ENCODE measurements at regions not wholly inside any gene's neighbourhood (a gene's known extent, or its start where the extent isn't known, plus 50 kb on each side); places are given as distances from the start of the nearest gene placed in this dataset.

GRCh38 chr3:145159640-145160039 is 1001.3 kb downstream of the PLOD2 start:
- no peak overlapping the region for H3K27ac ChIP-seq (ENCODE audit: low read depth in 1 of 2, low read length in 2 of 2)
- no peaks in the 10 kb centered on the region for H3K36me3 ChIP-seq (ENCODE audit: control insufficient read depth in 4 of 4, insufficient read depth in 3 of 4, low read depth in 1 of 4, low read length in 3 of 4)
- H3K9ac ChIP-seq (ENCODE audit: low read depth in 1 of 2, low read length in 2 of 2): no peak overlapping the region
- TF ChIP-seq GABPA (IDR thresholded peaks at IDR 0.05 in 1 of 2, conservative IDR thresholded peaks at IDR 0.05 in 1 of 2) (no peak), JUND (IDR thresholded peaks at IDR 0.05) (no peak), CTCF (IDR thresholded peaks at IDR 0.05; ENCODE audit: low read depth, low read length, missing input control) (no peak), FOXA2 (IDR thresholded peaks at IDR 0.05) (no peak), HNF4G (IDR thresholded peaks at IDR 0.05) (no peak), ZBTB33 (IDR thresholded peaks at IDR 0.05) (no peak), HNF4A (conservative IDR thresholded peaks at IDR 0.05) (no peak), EGR1 (IDR thresholded peaks at IDR 0.05; ENCODE audit: low read depth in 2 of 2) (no peak), RXRA (IDR thresholded peaks at IDR 0.05) (no peak), TAF1 (conservative IDR thresholded peaks at IDR 0.05) (no peak), YY1 (IDR thresholded peaks at IDR 0.05) (no peak), RAD21 (IDR thresholded peaks at IDR 0.05) (no peak), FOXA1 (IDR thresholded peaks at IDR 0.05) (no peak), MAX (IDR thresholded peaks at IDR 0.05) (no peak), REST (IDR thresholded peaks at IDR 0.05) (no peak), NR2F2 (IDR thresholded peaks at IDR 0.05) (no peak), ATF3 (IDR thresholded peaks at IDR 0.05) (no peak), SP1 (IDR thresholded peaks at IDR 0.05) (no peak)
- DNase-seq (ENCODE audit: low spot score): no peak
- H3K9me3 ChIP-seq (ENCODE audit: control insufficient read depth in 4 of 4, low read length in 3 of 4): no peaks in the 10 kb centered on the region
- H3K4me3 ChIP-seq (ENCODE audit: low read depth in 1 of 3, low read length in 3 of 3): no peak overlapping the region
- H3K27me3 ChIP-seq (ENCODE audit: control insufficient read depth in 4 of 4, insufficient read depth in 4 of 4, low read length in 3 of 4): no peaks in the 10 kb centered on the region
- no peaks in the 10 kb centered on the region for H3K4me1 ChIP-seq (ENCODE audit: control insufficient read depth in 4 of 4, insufficient read depth in 4 of 4, low read length in 3 of 4)

GRCh38 chr3:145170121-145170520 is 990.9 kb downstream of the PLOD2 start:
- H3K9me3 ChIP-seq (ENCODE audit: control insufficient read depth in 4 of 4, low read length in 3 of 4): no peaks in the 10 kb centered on the region
- no peaks in the 10 kb centered on the region for H3K36me3 ChIP-seq (ENCODE audit: control insufficient read depth in 4 of 4, insufficient read depth in 3 of 4, low read depth in 1 of 4, low read length in 3 of 4)
- TF ChIP-seq FOXA1 (IDR thresholded peaks at IDR 0.05) (no peak), RXRA (IDR thresholded peaks at IDR 0.05) (no peak), FOXA2 (IDR thresholded peaks at IDR 0.05) (no peak), ZBTB33 (IDR thresholded peaks at IDR 0.05) (no peak), HNF4G (IDR thresholded peaks at IDR 0.05) (no peak), REST (IDR thresholded peaks at IDR 0.05) (no peak), TAF1 (conservative IDR thresholded peaks at IDR 0.05) (no peak)
- H3K9ac ChIP-seq (ENCODE audit: low read depth in 1 of 2, low read length in 2 of 2): no peak overlapping the region
- H3K27me3 ChIP-seq (ENCODE audit: control insufficient read depth in 4 of 4, insufficient read depth in 4 of 4, low read length in 3 of 4): no peaks in the 10 kb centered on the region
- no peak for DNase-seq (ENCODE audit: low spot score)
- no peaks in the 10 kb centered on the region for H3K4me1 ChIP-seq (ENCODE audit: control insufficient read depth in 4 of 4, insufficient read depth in 4 of 4, low read length in 3 of 4)
- H3K4me3 ChIP-seq (ENCODE audit: low read depth in 1 of 3, low read length in 3 of 3): no peak overlapping the region
- 78% methylated on average over 2 of the region's 2 CpGs for WGBS
- no peak overlapping the region for H3K27ac ChIP-seq (ENCODE audit: low read depth in 1 of 2, low read length in 2 of 2)
